Psoas muscle (tissue), 7 donors: ENCODE measurements at regions not wholly inside any gene's neighbourhood (a gene's known extent, or its start where the extent isn't known, plus 50 kb on each side); places are given as distances from the start of the nearest gene placed in this dataset.

Experiments used
- ATAC-seq, 4 donors: fragments of 200-7000 bp; cut with Tn5 transposase; one replicate each; pipeline ENCODE4 v1.9.1; 2020; ENCODE audit warnings: moderate library complexity in 3 of 4, mild to moderate bottlenecking in 2 of 4
- DNase-seq, 2 donors: peaks; one replicate each; pipeline ENCODE4 v3.0.0-alpha.2; 2020
- H3K27ac ChIP-seq: fragments of 200-600 bp; one replicate; pipeline ENCODE4 v1.8.0; 2022
- H3K27me3 ChIP-seq, 3 donors: fragments of 200-600 bp in 1 of 3; one replicate each; pipeline versions ENCODE4 v1.6.1 to v1.8.0; 2013 to 2022; ENCODE audit warnings: low read length in 2 of 3, mild to moderate bottlenecking in 2 of 3, moderate library complexity in 1 of 3; ENCODE audit not compliant: insufficient read depth in 3 of 3
- H3K36me3 ChIP-seq, 2 donors: fragments of 200-600 bp in 1 of 2; one replicate each; pipeline versions ENCODE4 v1.6.1 to v1.8.0; 2013 to 2022; ENCODE audit warnings: low read depth in 1 of 2, mild to moderate bottlenecking in 1 of 2, moderate library complexity in 1 of 2; ENCODE audit not compliant: insufficient read depth in 1 of 2
- H3K4me1 ChIP-seq: fragments of 200-600 bp; one replicate; pipeline ENCODE4 v1.8.0; 2022
- H3K4me3 ChIP-seq: fragments of 200-600 bp; one replicate; pipeline ENCODE4 v1.8.0; 2022; ENCODE audit warnings: mild to moderate bottlenecking
- H3K9me3 ChIP-seq: fragments of 200-600 bp; one replicate; pipeline ENCODE4 v1.8.0; 2022
- WGBS, 3 donors: extraction: QIAGEN DNeasy Blood & Tissue Kit; methylation state at CpG; one replicate each; pipeline versions ENCODE4 v1.1.6 to v1.1.7; 2013; 5-methylcytosine and 5-hydroxymethylcytosine counted together
- intact Hi-C, 2 donors: fragments of 100-400 bp; cut with DNase I; formaldehyde crosslinking; loops; one replicate each; pipeline versions ENCODE4 v1.11.0 to v1.14.2; 2022
- TF ChIP-seq, protein P1 (sequence below): fragments of 200-600 bp; IDR thresholded peaks from one replicate; pipeline ENCODE4 v1.8.0; 2022; ENCODE audit warnings: antibody characterized with exemption
- donor health status: healthy with polysubstance abuse.
- donor health status: DM: no; HTN: no; CAD: no; lungs with moderate emphysema.
- donor health status: Bipolar disorder and iron deficiency.
- donor health status: healthy.
- donor health status: DM: yes; HTN: yes; CAD: no.
- donor health status: DM: no; HTN: no; CAD: no.
- donor health status: DM: yes; HTN: yes; CAD: no.

DNA sequence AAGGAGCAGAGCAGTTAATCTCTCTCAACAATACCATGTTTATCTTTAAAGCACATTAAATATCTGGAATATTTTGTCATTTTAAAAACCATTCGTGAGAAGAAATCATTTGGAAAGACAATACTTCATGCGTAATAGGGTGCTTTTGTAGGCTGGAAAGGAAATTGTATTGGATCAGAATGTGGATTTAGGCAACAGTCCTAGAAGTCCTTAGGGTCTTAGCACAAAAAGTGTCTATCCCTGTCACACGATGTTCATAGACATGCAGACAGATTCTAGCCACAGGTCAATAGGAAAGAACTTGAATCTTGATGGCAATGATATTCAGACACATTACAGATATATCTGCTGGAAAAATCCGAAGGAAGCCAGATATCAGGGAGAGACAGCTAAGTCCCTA lies 156.0 kb downstream of the KCTD12 start:
- intact Hi-C loops = no loop called here
- Histone ChIP-seq H3K36me3 (no peaks in the 10 kb centered on the region), H3K27me3 (no peaks in the 10 kb centered on the region), H3K4me3 (no peak overlapping the region), H3K27ac (no peak overlapping the region), H3K4me1 (no peaks in the 10 kb centered on the region), H3K9me3 (no peaks in the 10 kb centered on the region)
- 33 to 44% (median 38%) methylated on average over 4 of the region's 4 CpGs for WGBS, 3 donors
- no peak for DNase-seq
- ATAC-seq = no peak
- TF ChIP-seq, protein P1, sequence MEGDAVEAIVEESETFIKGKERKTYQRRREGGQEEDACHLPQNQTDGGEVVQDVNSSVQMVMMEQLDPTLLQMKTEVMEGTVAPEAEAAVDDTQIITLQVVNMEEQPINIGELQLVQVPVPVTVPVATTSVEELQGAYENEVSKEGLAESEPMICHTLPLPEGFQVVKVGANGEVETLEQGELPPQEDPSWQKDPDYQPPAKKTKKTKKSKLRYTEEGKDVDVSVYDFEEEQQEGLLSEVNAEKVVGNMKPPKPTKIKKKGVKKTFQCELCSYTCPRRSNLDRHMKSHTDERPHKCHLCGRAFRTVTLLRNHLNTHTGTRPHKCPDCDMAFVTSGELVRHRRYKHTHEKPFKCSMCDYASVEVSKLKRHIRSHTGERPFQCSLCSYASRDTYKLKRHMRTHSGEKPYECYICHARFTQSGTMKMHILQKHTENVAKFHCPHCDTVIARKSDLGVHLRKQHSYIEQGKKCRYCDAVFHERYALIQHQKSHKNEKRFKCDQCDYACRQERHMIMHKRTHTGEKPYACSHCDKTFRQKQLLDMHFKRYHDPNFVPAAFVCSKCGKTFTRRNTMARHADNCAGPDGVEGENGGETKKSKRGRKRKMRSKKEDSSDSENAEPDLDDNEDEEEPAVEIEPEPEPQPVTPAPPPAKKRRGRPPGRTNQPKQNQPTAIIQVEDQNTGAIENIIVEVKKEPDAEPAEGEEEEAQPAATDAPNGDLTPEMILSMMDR = no peak

DNA sequence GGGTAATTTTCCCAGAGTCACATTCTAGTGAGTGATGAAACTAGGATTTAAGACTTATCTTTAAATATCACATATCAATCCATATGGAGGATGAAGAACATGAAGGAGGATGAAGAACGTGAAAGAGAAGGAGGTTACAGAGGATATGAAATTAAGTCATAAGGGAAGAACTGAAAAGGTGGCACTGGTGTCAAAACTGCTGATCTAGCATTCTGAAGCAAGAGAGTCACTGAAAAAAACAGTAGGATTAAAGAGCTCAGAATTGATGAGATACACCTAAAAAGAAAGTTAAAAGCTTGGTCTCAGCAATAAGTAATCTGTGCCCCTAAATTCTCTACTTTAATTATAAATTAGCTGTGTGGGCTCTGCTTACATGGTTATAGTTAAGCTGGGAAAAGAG lies 156.5 kb downstream of the KCTD12 start:
- no peaks in the 10 kb centered on the region for H3K9me3 ChIP-seq
- TF ChIP-seq, protein P1 = no peak
- no peak overlapping the region for H3K4me3 ChIP-seq
- 77 to 86% (median 83%) methylated on average over 1 of the region's 1 CpG for WGBS, 3 donors
- no peak for ATAC-seq
- no peak overlapping the region for H3K27ac ChIP-seq
- no peaks in the 10 kb centered on the region for H3K4me1 ChIP-seq
- no peak for DNase-seq
- intact Hi-C loops = no loop called here
- H3K27me3 ChIP-seq = no peaks in the 10 kb centered on the region
- H3K36me3 ChIP-seq = no peaks in the 10 kb centered on the region

DNA sequence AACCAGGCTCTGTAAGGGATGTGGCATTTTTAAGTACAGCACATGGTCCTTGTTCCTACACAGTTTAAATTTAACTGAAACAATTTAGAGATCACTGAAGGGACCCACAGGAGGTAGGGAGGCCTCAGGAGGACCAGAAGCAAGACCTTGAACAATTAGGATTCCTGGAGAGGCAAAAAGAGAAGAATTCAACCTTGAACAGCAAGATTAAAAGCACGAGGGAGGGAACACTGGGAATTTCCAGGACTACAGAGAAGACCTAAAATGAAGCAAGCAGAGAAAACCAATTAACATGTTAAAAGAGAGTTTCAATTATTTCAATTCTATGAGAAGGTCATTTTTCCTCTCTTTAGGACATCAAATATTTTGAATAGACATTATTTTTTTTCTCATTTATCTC lies 160.3 kb downstream of the KCTD12 start:
- H3K36me3 ChIP-seq = no peaks in the 10 kb centered on the region
- no peaks in the 10 kb centered on the region for H3K9me3 ChIP-seq
- WGBS, 3 donors = 19 to 25% (median 19%) methylated on average over 1 of the region's 1 CpG
- intact Hi-C loops = no loop called here
- no peaks in the 10 kb centered on the region for H3K27me3 ChIP-seq
- ATAC-seq (no peak), DNase-seq (no peak)
- no peak overlapping the region for H3K27ac ChIP-seq
- H3K4me3 ChIP-seq = no peak overlapping the region
- H3K4me1 ChIP-seq = no peaks in the 10 kb centered on the region
- TF ChIP-seq, protein P1 = no peak

DNA sequence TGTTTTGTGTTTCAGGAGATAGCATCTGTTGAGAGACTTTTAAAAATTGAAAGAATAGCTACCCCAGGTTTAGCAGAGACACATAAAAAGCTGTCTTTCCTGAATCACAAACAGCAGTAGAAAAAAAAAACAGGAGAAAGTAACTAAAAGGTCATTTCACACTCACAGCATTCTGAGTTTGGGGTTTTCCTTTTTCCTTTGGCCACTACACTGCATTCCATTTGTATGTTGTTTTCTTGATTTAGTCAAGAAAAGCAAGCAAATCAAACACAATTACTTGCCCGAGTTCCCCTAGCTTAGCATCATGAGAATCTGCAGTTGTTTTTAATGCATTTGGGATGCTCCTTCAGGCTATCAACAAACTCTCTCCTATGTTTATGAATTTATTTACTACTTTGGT lies 161.0 kb downstream of the KCTD12 start:
- intact Hi-C loops = no loop called here
- Histone ChIP-seq H3K4me3 (no peak overlapping the region), H3K27ac (no peak overlapping the region), H3K36me3 (no peaks in the 10 kb centered on the region), H3K9me3 (no peaks in the 10 kb centered on the region), H3K27me3 (no peaks in the 10 kb centered on the region), H3K4me1 (no peaks in the 10 kb centered on the region)
- ATAC-seq = no peak
- WGBS, 3 donors = 3 to 17% (median 6%) methylated on average over 1 of the region's 1 CpG
- TF ChIP-seq, protein P1 = no peak
- no peak for DNase-seq

DNA sequence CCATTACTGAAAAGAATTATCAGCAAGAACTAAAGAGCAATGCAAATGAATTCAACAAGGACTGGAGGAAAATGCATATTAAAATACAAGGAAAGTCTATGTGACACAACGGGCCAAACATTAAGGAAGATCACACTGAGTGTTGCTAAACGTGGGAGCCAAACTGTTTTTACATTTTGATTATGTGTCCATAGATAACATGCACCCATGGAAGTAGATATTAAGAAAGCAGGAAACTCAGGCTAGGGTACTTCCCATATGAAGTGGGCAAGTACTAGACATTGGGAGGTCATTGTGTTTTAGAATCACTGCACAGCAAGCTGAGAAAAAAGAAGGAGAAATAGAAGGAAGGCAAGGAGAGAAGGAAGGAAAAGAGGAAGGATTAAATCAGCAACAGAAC lies 161.8 kb downstream of the KCTD12 start:
- WGBS, 3 donors = 39 to 54% (median 49%) methylated on average over 2 of the region's 2 CpGs
- intact Hi-C loops = no loop called here
- no peak overlapping the region for H3K4me3 ChIP-seq
- TF ChIP-seq, protein P1 = no peak
- H3K27ac ChIP-seq = no peak overlapping the region
- ATAC-seq (no peak), DNase-seq (no peak)
- H3K36me3 ChIP-seq = no peaks in the 10 kb centered on the region
- H3K4me1 ChIP-seq = no peaks in the 10 kb centered on the region
- H3K27me3 ChIP-seq = no peaks in the 10 kb centered on the region
- H3K9me3 ChIP-seq = no peaks in the 10 kb centered on the region
